Inferior parietal cortex (tissue), 1 donor: ENCODE measurements at regions not wholly inside any gene's neighbourhood (a gene's known extent, or its start where the extent isn't known, plus 50 kb on each side); places are given as distances from the start of the nearest gene placed in this dataset.
A peak's percentile ranks its signal among the peaks of the same experiment; 100 is the strongest.

ENCODE experiments used
- DNase-seq: peaks from one replicate; pipeline ENCODE4 v3.0.0-alpha.2; 2016; ENCODE audit errors: extremely low spot score

- no peak for DNase-seq
These were observed 300.8 kb upstream of the STXBP5 start for GRCh38 chr6:146903451-146903850.

- no peak for DNase-seq
These were observed 299.6 kb upstream of the STXBP5 start for GRCh38 chr6:146904596-146904995.

GRCh38 chr6:146905181-146905704 is 299.0 kb upstream of the STXBP5 start:
- no peak for DNase-seq

GRCh38 chr6:146908786-146909185 is 295.4 kb upstream of the STXBP5 start:
- no peak for DNase-seq

GRCh38 chr6:146909376-146909775 is 294.8 kb upstream of the STXBP5 start:
- no peak for DNase-seq

GRCh38 chr6:146909886-146910285 is 294.3 kb upstream of the STXBP5 start:
- DNase-seq, result no peak

- no peak for DNase-seq
These were observed 293.6 kb upstream of the STXBP5 start for GRCh38 chr6:146910611-146911010.

GRCh38 chr6:146911635-146912215 is 292.5 kb upstream of the STXBP5 start:
- DNase-seq, result no peak

GRCh38 chr6:146912730-146913685 is 291.2 kb upstream of the STXBP5 start:
- DNase-seq, result no peak

GRCh38 chr6:146913842-146914488 is 290.3 kb upstream of the STXBP5 start:
- DNase-seq, result peak; percentile 70

- no peak for DNase-seq
These were observed 289.4 kb upstream of the STXBP5 start for GRCh38 chr6:146914489-146915483.

GRCh38 chr6:146915671-146916127 is 288.5 kb upstream of the STXBP5 start:
- DNase-seq, result no peak

GRCh38 chr6:146916435-146917025 is 287.7 kb upstream of the STXBP5 start:
- no peak for DNase-seq

GRCh38 chr6:146917182-146917581 is 287.0 kb upstream of the STXBP5 start:
- DNase-seq, result no peak

GRCh38 chr6:146917979-146918378 is 286.2 kb upstream of the STXBP5 start:
- no peak for DNase-seq

GRCh38 chr6:146919017-146919416 is 285.2 kb upstream of the STXBP5 start:
- DNase-seq, result no peak

- DNase-seq, result no peak
These were observed 280.9 kb upstream of the STXBP5 start for GRCh38 chr6:146923205-146923833.

GRCh38 chr6:146925846-146926245 is 278.4 kb upstream of the STXBP5 start:
- no peak for DNase-seq

- DNase-seq, result no peak
These were observed 275.7 kb upstream of the STXBP5 start for GRCh38 chr6:146928503-146928902.

- DNase-seq, result no peak
These were observed 273.0 kb upstream of the STXBP5 start for GRCh38 chr6:146931214-146931613.
